Lower lobe of right lung (tissue), 2 donors: ENCODE measurements at regions not wholly inside any gene's neighbourhood (a gene's known extent, or its start where the extent isn't known, plus 50 kb on each side); places are given as distances from the start of the nearest gene placed in this dataset.
A peak's percentile ranks its signal among the peaks of the same experiment; 100 is the strongest.

Source experiments
- ATAC-seq, 2 donors: fragments of 200-7000 bp; cut with Tn5 transposase; one replicate each; pipeline ENCODE4 v1.9.1; 2020 to 2022; ENCODE audit warnings: mild to moderate bottlenecking in 2 of 2, moderate library complexity in 2 of 2
- DNase-seq: peaks from one replicate; pipeline ENCODE4 v3.0.0-alpha.2; 2020
- H3K27ac ChIP-seq: fragments of 200-600 bp; one replicate; pipeline ENCODE4 v1.8.0; 2022
- H3K27me3 ChIP-seq: fragments of 200-600 bp; one replicate; pipeline ENCODE4 v1.8.0; 2022; ENCODE audit warnings: low read depth
- H3K36me3 ChIP-seq: fragments of 200-600 bp; one replicate; pipeline ENCODE4 v1.8.0; 2022; ENCODE audit warnings: mild to moderate bottlenecking
- H3K4me1 ChIP-seq: fragments of 200-600 bp; one replicate; pipeline ENCODE4 v1.8.0; 2022
- H3K4me3 ChIP-seq: fragments of 200-600 bp; one replicate; pipeline ENCODE4 v1.8.0; 2022; ENCODE audit warnings: mild to moderate bottlenecking
- H3K9me3 ChIP-seq: fragments of 200-600 bp; one replicate; pipeline ENCODE4 v1.8.0; 2022
- intact Hi-C: fragments of 100-400 bp; cut with DNase I; formaldehyde crosslinking; loops from one replicate; pipeline ENCODE4 v1.11.0; 2022
- TF ChIP-seq, protein P1 (sequence below): fragments of 200-600 bp; IDR thresholded peaks from one replicate; pipeline ENCODE4 v1.8.0; 2022; ENCODE audit warnings: antibody characterized with exemption, mild to moderate bottlenecking
- donor health status: DM: no; HTN: yes; CAD: no; lungs with severe emphysema.

DNA sequence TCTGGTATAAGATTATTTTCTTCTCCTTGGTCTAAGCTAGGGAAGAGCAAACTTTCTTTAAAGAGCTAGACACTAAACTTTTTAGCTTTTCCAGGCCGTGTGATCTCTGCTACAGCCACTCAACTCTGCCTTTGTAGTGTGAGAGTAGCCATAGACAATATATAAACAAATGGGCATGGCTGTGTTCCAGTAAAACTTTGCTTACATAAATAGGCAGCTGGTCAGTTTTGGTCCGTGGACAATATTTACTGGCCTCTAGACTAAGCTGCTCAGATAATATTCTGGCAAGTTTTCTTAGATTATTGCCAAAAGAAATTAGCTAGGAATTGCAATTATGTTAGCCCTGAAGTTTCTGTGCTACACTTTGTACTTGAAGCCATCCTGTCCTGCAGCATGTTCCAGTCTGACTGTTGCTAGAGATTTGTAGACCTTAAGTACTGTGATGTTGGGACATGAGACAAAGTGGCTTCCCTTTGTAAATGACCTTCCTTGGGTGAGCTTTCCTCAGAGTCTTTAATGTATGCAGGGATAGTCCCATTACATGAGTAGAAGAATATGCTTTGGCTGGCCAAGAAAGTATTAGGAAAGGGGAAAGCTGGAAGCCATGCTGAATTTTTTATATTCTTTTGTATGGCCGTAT lies 126.9 kb downstream of the SOX11 start:
- ATAC-seq = peak; percentile 38 to 40
- no peaks in the 10 kb centered on the region for H3K4me1 ChIP-seq
- no peak for DNase-seq
- H3K9me3 ChIP-seq = no peaks in the 10 kb centered on the region
- H3K4me3 ChIP-seq = no peak overlapping the region
- TF ChIP-seq, protein P1, sequence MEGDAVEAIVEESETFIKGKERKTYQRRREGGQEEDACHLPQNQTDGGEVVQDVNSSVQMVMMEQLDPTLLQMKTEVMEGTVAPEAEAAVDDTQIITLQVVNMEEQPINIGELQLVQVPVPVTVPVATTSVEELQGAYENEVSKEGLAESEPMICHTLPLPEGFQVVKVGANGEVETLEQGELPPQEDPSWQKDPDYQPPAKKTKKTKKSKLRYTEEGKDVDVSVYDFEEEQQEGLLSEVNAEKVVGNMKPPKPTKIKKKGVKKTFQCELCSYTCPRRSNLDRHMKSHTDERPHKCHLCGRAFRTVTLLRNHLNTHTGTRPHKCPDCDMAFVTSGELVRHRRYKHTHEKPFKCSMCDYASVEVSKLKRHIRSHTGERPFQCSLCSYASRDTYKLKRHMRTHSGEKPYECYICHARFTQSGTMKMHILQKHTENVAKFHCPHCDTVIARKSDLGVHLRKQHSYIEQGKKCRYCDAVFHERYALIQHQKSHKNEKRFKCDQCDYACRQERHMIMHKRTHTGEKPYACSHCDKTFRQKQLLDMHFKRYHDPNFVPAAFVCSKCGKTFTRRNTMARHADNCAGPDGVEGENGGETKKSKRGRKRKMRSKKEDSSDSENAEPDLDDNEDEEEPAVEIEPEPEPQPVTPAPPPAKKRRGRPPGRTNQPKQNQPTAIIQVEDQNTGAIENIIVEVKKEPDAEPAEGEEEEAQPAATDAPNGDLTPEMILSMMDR = no peak
- intact Hi-C loops = no loop called here
- no peak overlapping the region for H3K27ac ChIP-seq
- no peaks in the 10 kb centered on the region for H3K27me3 ChIP-seq
- H3K36me3 ChIP-seq = no peaks in the 10 kb centered on the region

DNA sequence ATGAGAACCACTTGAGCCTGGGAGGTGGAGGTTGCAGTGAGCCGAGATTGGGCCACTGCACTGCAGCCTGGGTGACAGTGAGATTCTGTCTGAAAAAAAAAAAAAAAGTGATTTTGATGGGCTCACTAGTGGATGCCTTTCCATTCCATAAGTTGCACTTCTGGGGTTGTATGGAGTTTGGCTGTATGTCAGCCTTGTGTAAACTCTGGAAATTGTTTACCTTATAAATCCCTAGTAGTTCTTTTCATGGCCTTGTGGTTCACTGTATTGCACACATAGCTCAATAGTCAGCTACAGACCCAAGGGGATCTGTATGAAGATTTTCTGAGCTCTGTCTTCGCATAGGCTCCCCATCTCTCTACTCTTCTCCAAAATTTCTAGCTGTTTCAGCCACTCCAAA lies 131.9 kb downstream of the SOX11 start:
- no peak for ATAC-seq
- Histone ChIP-seq H3K4me1 (no peaks in the 10 kb centered on the region), H3K27ac (no peak overlapping the region), H3K27me3 (no peaks in the 10 kb centered on the region), H3K4me3 (no peak overlapping the region), H3K9me3 (no peaks in the 10 kb centered on the region), H3K36me3 (no peaks in the 10 kb centered on the region)
- TF ChIP-seq, protein P1 = no peak
- intact Hi-C loops = no loop called here
- no peak for DNase-seq

DNA sequence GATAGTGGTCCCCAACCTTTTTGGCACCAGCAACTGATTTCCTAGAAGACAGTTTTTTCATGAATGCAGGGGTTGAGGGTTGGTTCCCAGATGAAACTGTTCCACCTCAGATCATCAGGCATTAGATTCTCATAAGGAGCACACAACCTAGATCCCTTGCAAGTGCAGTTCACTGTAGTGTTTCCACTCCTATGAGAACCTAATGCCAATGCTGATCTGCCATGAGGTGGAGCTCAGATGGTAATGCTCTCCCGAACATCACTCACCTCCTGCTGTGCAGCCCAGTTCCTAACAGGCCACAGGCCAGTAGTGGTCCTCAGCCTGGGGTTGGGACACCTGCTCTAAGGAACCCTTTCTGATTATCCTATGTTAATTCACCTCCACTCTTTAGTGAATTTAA lies 133.5 kb downstream of the SOX11 start:
- no peaks in the 10 kb centered on the region for H3K9me3 ChIP-seq
- H3K4me3 ChIP-seq = no peak overlapping the region
- no peaks in the 10 kb centered on the region for H3K27me3 ChIP-seq
- H3K36me3 ChIP-seq = no peaks in the 10 kb centered on the region
- TF ChIP-seq, protein P1 = no peak
- no peak for DNase-seq
- intact Hi-C loops = no loop called here
- no peaks in the 10 kb centered on the region for H3K4me1 ChIP-seq
- no peak overlapping the region for H3K27ac ChIP-seq
- no peak for ATAC-seq

DNA sequence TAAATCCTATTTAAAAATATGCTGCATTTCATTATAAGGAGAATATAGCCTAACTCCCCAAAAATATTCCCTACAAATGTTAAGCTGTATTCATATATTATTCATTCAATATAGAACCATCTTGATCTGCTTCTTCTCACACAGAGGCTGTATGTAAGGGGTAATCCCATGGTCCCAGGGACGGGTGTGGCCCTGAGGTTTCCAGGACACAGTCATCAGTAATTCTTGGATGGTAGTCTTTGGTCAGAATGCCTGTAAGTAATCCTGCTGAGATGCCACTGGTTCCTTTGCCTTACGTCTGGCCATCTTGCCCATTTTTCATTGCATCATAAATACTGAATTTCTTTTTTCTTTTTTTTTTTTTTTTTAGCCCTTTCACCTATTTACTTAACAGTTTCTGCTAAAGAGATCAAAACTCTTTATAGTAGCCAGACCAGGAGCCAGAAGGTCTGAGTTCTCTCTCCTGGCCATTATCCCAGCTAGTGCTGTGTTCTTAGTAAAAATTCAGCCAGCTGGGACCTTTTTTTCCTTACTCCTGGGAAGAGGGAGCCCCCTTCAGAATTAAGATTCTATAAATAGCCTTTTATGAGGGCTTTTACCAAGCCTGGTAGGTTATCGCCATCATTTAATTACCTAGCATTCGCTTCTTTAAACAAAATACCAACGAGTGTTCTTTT lies 134.9 kb downstream of the SOX11 start:
- DNase-seq = no peak
- H3K4me3 ChIP-seq = no peak overlapping the region
- TF ChIP-seq, protein P1 = no peak

DNA sequence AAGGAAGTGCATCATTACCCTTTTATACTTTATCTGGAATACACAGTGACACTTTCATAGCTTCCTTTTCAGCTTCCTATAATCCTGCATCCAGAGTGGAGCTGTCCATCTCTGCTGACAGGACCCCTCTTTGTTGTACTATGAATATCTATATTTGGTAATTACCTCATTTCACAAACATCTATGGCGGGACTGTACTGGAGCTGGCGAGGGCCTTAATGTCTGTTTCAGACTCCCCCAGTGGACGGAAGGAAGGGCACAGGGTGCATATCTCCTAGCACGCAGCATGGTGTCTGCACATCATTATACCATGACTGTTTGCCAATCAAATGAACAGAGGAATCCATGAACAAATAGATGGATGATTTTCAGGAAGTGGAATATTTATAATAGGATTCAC lies 142.3 kb downstream of the SOX11 start:
- Histone ChIP-seq H3K27ac (no peak overlapping the region), H3K9me3 (no peaks in the 10 kb centered on the region), H3K27me3 (no peaks in the 10 kb centered on the region), H3K4me1 (no peaks in the 10 kb centered on the region), H3K36me3 (no peaks in the 10 kb centered on the region), H3K4me3 (no peak overlapping the region)
- TF ChIP-seq, protein P1 = no peak
- ATAC-seq (no peak), DNase-seq (no peak)
- intact Hi-C loops = no loop called here

More for the DNA sequence above, 134.9 kb downstream of the SOX11 start:
- ATAC-seq = no peak
- H3K27me3 ChIP-seq = no peaks in the 10 kb centered on the region
- H3K36me3 ChIP-seq = no peaks in the 10 kb centered on the region
- no peaks in the 10 kb centered on the region for H3K4me1 ChIP-seq
- H3K9me3 ChIP-seq = no peaks in the 10 kb centered on the region
- no peak overlapping the region for H3K27ac ChIP-seq
- intact Hi-C loops = no loop called here
